NCI-H2227 (cell line): ENCODE measurements at regions not wholly inside any gene's neighbourhood (a gene's known extent, or its start where the extent isn't known, plus 50 kb on each side); places are given as distances from the start of the nearest gene placed in this dataset.
A peak's percentile ranks its signal among the peaks of the same experiment; 100 is the strongest.

Experiments used
- DNase-seq: peaks from one replicate; lab custom pipeline; 2025; ENCODE audit not compliant: unreplicated experiment; lab: John Stamatoyannopoulos, UW

DNA sequence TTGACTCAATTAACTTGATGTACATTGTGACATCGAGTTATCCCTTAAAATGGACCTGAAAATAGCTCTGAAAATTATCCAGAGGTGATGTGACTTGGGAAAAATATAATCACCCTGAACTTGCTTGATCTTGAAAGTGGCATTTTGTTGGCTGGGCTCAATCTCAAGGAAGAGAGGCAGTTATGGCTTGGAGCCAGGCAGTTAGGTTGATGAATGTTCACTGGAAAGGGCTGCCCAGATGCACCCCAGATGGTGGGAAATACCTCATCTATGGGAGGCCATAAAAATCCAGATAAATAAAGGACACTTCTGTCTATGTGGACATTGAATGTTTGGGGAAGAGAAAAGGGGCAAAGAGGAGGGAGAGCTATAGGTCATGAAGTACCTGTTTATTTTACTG is 55.7 kb upstream of the OR5AN1 start:
- DNase-seq: no peak

DNA sequence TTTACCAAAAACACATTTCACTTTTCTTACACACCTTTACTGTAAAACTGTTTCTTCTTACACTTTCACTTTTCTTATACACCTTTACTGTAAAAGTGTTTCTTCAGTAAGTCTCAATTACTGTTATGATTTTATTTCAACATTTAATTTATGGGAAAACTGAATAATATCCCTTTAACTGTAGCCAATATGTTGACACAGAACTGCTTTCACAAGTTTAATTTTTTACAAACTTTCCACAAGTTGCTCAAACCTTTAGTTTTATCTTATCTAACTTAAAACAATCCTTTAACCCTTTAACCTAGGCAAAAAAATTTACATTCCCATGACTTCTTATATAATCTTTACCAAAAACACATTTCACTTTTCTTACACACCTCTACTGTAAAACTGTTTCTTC is 63.3 kb upstream of the OR5AN1 start:
- DNase-seq: no peak

DNA sequence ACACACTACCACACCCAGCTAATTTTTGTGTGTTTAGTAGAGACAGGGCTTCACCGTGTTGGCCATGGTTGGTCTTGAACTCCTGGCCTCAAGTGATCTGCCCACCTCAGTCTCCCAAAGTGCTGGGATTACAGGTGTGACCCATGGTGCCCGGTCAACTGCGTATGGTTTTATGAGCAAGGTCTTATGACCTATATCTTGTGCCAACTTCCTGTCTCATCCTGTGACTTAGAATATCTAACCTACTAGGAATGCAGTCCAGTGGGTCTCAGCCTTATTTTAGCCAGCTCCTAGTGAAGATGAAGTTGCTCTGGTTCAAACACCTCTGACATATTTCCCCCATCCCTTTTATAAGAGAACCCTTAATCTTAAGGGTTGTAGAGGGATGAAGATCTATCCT is 66.1 kb upstream of the OR5AN1 start:
- DNase-seq: no peak

DNA sequence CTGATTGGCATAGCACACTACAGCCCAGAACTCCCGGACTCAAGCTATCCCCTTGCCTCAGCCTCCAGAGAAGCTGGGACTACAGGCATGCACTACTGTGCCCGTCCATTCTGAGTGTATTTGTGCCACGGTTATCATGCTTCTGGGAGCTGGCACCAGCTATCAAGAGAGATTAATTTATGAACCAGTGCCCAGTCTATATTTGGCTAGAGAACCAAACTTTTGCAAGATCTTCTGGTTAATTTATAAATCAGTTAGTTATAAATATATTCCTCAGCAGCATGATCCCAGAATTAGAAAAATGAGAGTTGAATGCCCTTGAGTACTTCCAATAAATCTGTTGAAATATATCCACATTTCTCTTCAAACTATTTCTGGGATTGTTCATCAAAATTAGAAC is 67.5 kb upstream of the OR5AN1 start:
- DNase-seq: no peak

DNA sequence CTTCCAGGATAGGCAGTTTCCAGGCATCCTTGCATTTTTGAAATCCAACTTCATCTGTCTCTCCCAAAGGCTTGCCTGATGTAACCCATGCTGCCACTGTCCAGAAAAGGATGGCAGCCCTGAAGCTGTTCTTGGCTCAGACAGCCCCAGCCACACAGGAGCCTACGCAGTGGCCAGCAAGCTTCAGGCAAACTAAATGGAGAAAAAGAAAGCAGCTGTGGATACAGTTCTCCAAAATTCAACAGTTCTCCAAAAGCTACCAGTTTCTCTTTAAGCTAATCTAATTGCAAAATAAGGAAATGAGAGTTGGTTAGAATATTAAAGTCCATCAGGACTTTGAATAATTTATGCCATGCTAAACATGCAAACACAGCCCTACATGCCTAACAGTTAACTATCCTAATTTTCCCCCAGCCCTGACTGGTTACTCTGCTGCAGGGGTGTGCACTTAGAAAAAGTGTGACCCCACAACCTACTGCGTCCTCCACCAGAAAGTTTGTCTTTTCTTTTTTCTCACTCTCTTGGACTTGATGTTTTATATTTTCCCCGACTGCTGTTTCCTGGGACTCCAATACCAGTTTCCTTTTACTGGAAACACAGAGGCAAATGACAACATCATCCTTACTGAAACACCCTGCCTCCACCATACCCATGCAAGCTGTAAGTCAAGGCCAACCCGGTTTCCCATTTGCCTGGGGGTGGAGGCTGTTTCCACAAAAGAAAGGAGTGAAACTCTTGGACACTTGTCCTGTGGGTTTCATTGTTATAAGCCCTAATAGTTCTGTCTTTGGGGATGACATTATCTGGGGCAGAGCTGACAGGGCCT is 69.1 kb upstream of the OR5AN1 start:
- no peak for DNase-seq

DNA sequence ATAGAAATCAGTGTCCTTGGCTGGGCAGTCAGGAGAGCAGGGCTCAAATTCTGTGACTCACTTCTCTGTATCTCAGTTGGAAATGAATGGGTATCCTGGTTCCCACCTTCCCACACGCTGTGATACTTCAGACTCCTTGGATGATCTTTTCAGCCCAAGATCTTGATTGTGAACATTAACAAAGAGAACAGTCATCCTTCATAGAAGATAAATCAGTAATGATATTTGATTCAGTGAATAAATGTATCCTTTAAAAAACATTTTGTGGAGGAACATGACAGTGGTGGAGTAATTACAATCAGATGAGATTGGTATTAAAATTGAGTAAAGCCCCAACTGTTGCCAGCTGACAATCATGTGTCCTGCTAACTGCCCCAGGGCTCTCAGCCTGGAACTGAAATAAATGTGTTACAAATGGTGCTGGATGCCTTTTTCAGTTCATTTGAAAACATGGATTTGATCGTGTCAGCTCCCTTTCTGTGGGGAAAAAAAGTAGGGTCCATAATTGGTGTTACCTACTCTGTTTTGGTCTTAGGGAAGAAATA is 72.9 kb upstream of the OR5AN1 start:
- no peak for DNase-seq

DNA sequence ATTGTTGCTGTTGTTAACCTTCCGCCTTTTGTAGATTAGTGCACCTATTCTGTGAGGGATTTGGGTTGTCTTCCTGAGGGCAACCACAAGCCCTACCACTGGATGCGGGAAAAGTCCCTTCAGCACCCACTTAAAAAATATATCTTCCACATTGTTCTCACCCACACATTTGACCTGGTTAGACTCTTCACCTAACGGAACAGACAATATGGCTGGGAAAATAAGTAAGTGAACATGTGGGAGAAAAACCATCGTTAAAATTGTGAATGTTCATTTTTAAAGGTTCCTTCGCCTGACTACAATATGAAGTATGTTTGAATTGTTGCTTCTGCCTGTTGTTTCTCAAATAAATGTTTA is 72.0 kb upstream of the MPEG1 start:
- DNase-seq: no peak

DNA sequence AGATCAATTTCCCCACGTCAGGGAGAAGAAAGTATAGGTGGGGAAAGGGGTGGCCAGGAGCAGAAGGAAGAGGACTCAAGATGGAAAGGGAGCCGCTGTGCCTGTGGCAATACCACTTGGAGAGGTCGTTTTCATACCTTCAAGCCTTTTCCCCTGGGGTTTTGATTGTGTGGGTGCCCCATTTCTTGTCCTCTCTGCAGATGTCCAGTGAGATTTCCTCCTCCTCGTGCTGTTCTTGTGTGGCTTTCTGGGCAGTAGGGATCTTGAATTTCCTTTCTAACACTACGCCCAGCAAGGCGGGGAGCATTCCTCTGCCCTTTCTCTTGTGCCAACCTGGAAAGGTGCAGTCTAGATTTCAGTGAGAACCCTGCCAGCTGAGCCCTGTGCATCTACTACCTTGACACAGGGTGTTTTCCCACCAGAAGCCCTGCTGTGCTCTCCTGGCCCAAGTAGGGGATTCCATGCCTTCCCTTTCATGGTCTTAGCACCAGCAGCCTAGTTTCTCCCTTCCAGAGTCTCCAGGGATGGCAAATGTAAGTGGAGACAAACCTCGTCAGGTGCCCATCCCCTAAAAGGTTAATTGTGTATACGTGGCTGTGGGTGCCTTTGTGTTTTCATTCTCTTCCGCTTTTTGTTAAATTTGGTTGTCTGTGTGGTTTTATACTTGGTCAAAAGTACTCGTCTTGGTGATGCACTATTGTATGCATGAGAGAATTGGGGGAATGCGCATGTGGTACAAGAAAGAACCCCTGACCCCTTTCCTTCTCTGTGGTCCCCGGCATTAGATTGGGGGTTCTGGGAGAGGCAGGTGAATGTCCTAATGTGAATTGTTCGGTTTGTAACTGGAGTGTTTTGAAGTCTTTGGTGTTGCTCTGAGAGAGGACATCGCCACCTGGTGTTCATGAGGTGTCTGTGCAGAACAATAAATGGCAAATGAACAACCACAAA is 71.4 kb upstream of the MPEG1 start:
- peak; percentile 47 for DNase-seq

DNA sequence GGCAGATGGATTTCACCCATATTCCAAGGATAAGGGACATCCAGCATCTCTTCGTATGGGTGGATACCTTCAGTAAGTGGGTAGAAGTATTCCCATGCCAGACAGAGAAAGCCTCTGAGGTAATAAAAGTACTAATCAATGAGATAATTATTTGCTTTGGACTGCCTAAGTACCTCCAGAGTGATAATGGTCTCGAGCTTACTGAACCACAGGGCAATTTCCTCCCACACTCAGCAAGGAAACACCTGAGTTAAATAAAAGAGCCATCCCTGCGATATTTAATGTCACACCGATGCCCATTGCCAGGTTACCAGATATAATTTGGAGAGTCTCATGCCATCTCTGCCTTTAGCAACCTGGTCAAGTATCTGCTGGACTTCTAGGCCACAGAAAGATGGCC is 70.6 kb upstream of the MPEG1 start:
- no peak for DNase-seq

DNA sequence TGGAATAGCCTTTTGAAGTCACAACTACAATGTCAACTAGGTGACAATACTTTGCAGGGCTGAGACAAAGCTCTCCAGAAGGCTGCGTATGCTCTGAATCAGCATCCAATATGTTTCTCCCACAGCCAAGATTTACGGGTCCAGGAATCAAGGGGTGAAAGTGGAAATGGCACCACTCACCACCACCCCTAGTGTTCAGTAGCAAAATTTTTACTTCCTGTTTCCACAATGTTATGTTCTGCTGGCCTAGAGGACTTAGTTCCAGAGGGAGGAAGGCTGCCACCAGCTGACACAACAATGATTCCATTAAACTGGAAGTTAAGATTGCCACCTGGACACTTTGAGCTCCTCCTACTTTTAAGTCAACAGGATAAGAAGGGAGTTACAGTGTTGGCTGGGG is 68.5 kb upstream of the MPEG1 start:
- DNase-seq: no peak

DNA sequence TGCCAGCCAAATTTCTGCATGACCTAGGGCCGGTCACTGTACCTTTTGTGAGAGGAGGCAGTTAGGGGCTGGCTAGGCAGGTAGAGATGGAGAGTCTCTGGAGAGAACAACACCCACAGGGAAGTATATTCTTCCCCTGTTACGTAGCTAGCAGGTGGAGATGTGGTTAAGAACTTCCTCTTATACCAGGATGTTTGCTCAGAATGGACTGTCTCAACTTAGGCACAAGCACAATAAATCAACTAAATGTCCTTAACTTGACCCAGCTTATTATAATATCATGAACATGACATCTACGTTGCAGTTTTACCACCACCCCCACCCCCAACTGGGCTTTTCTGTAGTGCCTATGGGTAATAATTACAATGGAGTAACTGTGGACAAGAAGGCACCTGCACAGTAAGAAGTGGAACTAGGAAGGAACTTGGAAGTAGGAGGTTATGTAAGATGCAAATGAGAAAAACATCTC is 60.7 kb upstream of the MPEG1 start:
- no peak for DNase-seq

DNA sequence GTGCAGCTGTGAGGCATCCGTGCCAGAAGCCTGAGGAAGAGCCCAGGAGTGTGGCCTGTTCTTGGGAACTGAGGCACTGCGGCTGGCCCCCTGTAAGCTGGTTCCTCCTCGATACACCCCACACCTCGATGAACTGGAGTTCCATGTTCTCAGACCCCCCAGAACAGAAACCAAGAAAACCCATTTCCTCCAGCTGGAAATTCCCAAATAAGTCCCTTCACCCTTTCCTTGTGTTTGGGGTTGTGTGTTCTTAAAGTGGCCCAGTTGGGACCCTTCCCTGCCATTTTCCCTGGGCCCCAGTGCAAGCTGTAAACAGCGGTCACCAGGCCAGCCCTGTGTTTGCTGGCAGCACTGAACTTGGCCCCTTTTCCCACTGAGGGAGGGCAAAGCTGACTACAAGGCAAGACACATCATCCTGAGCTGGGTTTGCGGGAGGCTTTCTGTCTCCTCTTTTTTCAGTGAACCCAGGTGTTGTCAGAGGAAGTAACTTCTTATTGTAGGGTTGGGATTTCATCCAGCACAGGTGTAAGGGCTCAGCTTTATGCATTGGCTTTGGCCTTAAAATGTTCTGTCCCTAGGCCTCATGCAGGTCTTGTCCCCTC is 60.1 kb upstream of the MPEG1 start:
- DNase-seq: no peak

DNA sequence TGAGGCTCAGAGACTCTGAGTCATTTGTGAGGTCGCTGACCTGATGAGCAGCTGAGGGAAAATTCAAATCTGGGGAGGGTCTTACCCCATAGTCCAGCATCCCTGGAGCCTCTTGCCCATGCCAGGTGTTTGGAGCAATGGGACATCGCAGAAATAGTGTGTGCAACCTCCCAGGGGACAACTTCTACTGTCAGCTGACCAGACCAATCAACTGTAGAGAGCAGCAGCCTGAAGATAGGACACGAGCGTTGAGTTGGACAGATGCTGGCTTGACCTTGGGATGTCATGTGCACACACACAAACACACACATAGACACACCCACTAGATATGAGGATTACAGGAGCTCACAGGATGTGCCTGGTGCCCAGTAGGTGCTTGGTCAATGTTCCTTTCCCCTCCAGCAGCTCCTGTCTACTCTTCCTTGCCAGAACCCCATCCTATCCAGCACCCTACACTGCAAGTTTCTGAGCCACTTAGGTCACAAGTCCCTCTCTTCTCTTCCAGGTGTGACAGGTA is 59.1 kb upstream of the MPEG1 start:
- no peak for DNase-seq

DNA sequence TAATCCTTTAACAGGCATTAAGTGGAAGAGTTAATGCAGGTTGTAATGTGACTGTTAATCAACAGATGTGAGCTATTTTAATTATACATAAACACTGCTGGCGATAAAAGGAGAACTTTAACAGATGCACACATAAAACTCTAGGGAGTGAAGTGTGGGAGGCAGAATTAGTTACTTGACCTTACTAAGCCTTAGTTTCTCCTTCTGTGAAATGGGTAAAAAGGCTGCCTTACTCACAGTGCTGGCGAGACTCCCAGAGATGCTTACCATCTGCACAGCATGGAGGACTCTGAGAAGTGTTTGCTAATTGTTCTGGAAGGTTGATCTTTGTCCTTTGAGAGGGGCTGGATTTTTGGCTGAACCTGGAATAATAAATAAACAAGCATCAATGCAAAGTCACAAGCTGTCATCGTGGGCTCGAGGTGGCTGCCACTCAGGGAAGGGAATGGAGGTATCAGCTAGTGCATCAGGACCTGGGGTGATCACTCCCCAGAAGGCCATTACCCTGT is 58.6 kb upstream of the MPEG1 start:
- no peak for DNase-seq

DNA sequence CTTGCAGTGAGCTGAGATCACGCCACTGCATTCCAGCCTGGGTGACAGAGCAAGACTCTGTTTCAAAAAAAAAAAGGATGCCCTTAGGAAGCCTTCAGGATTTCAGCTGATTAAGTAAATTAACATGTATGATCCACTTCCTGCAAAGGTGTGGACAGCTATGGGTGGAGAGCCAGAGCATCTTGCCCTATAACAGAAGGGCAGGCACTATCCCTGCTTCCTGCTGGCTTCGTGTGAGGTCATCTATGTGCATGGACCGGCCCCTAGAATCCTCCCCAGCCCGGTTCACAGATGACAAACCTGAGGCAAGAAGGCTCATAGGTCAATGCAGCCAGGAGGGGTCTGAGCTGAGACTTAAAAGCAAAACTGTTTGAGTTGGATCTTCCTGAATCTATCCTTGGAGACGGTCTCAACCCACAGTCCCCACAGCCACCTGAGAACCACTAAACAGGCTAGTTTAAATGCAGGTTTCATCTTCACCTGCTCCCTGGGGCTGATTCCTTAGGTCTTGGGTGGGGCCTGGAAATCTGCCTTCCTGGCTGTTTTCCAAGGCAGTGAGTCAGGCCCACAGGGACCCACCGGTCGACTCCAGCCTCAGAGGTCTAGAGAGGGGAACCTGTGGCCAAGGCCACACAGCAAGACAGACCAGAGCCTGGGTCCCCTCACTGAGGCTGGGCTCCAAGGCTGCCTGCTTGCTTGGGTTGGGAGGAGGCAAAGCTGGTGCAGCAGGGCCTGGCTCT is 55.2 kb upstream of the MPEG1 start:
- DNase-seq: no peak

DNA sequence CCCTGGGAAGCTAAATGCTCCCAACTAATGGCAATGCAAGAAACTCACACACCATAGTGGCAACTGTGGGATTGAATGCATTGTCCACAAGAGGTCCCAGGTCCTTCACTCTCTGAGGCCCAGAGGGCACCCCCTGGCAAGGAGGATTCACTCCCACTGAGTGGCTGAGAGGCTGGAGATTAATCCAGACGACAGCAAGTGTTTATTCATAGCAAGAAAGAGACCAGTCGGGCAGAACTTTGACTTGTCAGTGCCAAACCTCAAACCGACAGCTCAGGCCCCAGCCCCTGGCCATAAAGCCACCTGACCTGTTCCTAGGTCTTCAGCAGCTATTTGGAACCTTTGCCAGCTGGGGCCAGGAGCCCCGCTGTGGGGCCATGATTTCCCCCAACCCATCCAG is 54.5 kb upstream of the MPEG1 start:
- no peak for DNase-seq

DNA sequence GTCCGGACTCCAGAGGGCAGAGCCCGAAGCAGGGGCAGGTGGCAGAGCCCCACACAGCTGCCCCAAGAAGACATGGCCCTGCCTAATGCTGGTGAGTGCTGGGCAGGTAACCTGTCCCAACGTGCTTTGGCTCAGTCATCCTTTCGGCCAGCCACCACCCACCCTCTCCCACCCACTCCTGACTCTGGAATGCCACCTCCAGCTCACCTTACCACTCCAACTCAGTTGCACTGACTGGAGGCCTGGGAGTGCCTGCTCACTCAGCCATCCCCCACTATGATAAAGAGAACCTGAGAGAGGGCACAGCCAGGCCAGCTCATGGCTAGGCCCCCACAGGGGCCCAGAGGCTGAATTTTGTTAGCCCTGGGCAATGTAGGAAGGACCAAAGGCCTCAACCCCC is 53.8 kb upstream of the MPEG1 start:
- DNase-seq: no peak

DNA sequence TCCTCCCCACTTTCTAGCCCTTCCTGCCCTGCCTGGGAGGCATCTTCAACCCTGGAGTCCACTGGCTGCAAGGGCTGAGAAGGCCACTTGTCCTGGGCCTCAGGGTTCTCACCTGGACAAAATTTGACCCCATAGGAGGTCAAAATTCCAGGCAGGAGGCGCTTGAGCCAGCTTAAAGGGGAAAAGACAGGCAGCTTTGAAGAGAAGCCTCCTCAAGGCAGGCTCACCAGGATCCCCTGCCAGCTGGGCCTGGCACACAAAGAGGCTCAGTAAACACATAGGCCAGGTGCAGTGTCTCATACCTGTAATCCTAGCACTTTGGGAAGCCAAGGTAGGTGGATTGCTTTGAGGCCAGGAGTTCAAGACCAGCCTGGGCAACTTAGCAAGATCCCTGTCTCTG is 53.0 kb upstream of the MPEG1 start:
- DNase-seq: no peak

DNA sequence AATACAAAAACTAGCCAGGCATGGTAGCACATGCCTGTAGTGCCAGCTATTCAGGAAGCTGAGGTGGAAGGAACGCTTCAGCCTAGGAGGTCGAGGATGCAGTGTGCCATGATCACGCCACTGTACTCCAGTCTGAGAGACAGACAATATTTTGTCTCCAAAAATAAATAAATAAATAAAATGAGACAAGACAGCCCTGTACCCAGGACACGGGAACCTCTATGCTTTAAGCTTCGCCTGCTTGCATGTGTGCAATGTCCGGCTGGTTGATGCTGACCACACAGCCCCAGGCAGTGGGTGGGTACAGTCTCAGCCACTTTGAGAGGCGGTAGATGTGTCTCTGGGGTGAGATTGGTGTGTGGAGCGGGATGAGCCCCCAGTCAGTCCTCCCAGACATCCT is 52.0 kb upstream of the MPEG1 start:
- DNase-seq: no peak

DNA sequence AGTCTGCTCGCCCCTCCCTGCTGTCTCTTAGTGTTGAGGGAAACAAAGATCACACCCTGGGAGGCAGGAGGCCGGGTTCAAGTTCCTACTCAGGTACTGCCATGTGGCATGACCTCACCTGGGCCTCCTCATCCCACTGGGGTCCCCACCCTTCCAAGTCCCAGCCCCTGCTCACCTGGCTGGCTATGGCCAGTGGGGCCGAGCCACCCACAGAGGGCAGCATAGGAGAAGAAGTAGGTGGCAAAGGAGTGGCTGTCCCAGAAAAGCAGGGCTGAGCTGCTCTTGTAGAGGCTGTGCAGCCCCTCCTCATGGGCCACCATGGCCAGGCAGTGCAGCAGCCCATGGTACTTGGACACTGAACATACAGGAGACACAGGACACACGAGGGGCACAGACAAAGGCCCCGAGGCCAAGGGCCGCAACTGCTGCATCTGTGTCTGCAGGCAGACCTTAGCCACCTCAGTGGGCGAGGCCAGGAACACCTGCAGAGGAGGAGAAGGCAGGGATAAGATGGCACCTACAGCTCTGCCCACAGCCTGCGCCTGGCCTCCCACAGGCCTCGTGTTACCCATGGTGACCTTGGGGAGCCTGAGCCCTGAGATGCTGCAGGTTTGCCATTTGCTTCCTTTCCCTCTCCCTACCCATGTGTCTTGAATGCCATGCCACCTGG is 50.6 kb upstream of the MPEG1 start:
- DNase-seq: no peak
